DND-41 (cell line): ENCODE measurements at regions not wholly inside any gene's neighbourhood (a gene's known extent, or its start where the extent isn't known, plus 50 kb on each side); places are given as distances from the start of the nearest gene placed in this dataset.

Experiments
- ATAC-seq: fragments of 200-7000 bp; cut with Tn5 transposase; 3 replicates; pipeline ENCODE4 v1.9.1; 2021; ENCODE audit warnings: low read depth; ENCODE audit not compliant: insufficient read depth
- DNase-seq: peaks from one replicate; pipeline ENCODE4 v3.0.0-alpha.2; 2020
- H2AFZ ChIP-seq: 2 replicates; pipeline ENCODE4 v1.6.0; 2012; ENCODE audit warnings: low read depth, low read length
- H3K27ac ChIP-seq: 2 replicates; pipeline ENCODE4 v1.5.1; 2012; ENCODE audit warnings: low read length, inconsistent platforms
- H3K27me3 ChIP-seq: fragments of 200-600 bp; sonication (generic); 2 replicates; pipeline ENCODE4 v1.6.0; 2012; ENCODE audit warnings: low read length, mild to moderate bottlenecking, inconsistent platforms; ENCODE audit not compliant: insufficient read depth, poor library complexity
- H3K36me3 ChIP-seq: 2 replicates; pipeline ENCODE4 v1.5.1; 2012; ENCODE audit warnings: low read length, inconsistent platforms; ENCODE audit not compliant: insufficient read depth
- H3K4me1 ChIP-seq: 2 replicates; pipeline ENCODE4 v1.5.1; 2012; ENCODE audit warnings: mild to moderate bottlenecking, low read length; ENCODE audit not compliant: insufficient read depth
- H3K4me2 ChIP-seq: 2 replicates; pipeline ENCODE4 v1.6.0; 2012; ENCODE audit warnings: mild to moderate bottlenecking, moderate library complexity, low read length, inconsistent platforms; ENCODE audit not compliant: insufficient read depth
- H3K4me3 ChIP-seq, 2 experiments: fragments of 200-600 bp in 1 of 2; shearing (Covaris generic) in 1 of 2; 2 replicates each; pipeline ENCODE4 v1.5.1; 2012 to 2016; ENCODE audit warnings: inconsistent platforms in 2 of 2, low read length in 2 of 2, mild to moderate bottlenecking in 2 of 2, low read depth in 1 of 2, moderate library complexity in 1 of 2
- H3K79me2 ChIP-seq: 2 replicates; pipeline ENCODE4 v1.6.0; 2012; ENCODE audit warnings: low read length, inconsistent platforms; ENCODE audit not compliant: insufficient read depth
- H3K9ac ChIP-seq: 2 replicates; pipeline ENCODE4 v1.6.0; 2012; ENCODE audit warnings: low read depth, mild to moderate bottlenecking, inconsistent platforms, low read length, moderate library complexity
- H3K9me3 ChIP-seq: 2 replicates; pipeline ENCODE4 v1.5.1; 2012; ENCODE audit warnings: low read length, moderate library complexity, mild to moderate bottlenecking, inconsistent platforms; ENCODE audit not compliant: insufficient read depth, severe bottlenecking
- H4K20me1 ChIP-seq: 2 replicates; pipeline ENCODE4 v1.6.0; 2012; ENCODE audit warnings: low read length; ENCODE audit not compliant: insufficient read depth
- CTCF ChIP-seq: IDR thresholded peaks from 2 replicates; pipeline ENCODE4 v1.5.1; 2012; ENCODE audit warnings: borderline replicate concordance, low read length, moderate library complexity, mild to moderate bottlenecking; ENCODE audit not compliant: poor library complexity, severe bottlenecking; ENCODE audit errors: extremely low read depth
- EZH2 ChIP-seq: IDR thresholded peaks from 3 replicates; pipeline ENCODE4 v1.6.1; 2012; ENCODE audit warnings: borderline replicate concordance, low read depth, mild to moderate bottlenecking, moderate library complexity, low read length, inconsistent platforms; ENCODE audit not compliant: severe bottlenecking

DNA sequence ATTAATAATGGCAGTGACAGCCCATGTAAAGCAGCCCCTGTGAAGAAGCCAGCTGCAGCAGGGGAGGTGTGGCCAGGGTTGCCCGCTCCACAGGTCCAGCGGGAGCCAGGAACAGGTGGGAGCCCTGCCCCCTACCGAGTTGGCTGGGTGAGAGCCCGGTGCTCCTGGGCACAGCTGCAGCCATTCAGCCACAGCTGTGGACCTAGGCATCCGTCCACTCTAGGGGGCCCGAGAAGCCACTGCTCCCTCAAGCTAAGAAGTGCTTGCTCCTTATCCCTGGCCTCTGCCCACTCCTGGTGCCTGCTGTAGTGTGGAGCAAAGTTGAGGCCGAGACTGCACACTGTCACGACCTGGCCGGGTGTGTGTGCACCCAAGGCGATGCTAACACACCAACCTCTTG is 1469.0 kb downstream of the PCDH7 start:
- no peak for TF ChIP-seq CTCF
- no peak for TF ChIP-seq EZH2
- H3K36me3 ChIP-seq = no peaks in the 10 kb centered on the region
- H3K4me1 ChIP-seq = no peaks in the 10 kb centered on the region
- no peak overlapping the region for H2AFZ ChIP-seq
- no peak overlapping the region for H3K27ac ChIP-seq
- H3K9ac ChIP-seq = no peak overlapping the region
- peaks cover 8% of the 10 kb centered on the region for H3K9me3 ChIP-seq
- H4K20me1 ChIP-seq = no peaks in the 10 kb centered on the region
- H3K79me2 ChIP-seq = no peaks in the 10 kb centered on the region
- no peak overlapping the region for H3K4me2 ChIP-seq
- no peaks in the 10 kb centered on the region for H3K27me3 ChIP-seq
- DNase-seq = no peak
- H3K4me3 ChIP-seq = no peak overlapping the region
- no peak for ATAC-seq

DNA sequence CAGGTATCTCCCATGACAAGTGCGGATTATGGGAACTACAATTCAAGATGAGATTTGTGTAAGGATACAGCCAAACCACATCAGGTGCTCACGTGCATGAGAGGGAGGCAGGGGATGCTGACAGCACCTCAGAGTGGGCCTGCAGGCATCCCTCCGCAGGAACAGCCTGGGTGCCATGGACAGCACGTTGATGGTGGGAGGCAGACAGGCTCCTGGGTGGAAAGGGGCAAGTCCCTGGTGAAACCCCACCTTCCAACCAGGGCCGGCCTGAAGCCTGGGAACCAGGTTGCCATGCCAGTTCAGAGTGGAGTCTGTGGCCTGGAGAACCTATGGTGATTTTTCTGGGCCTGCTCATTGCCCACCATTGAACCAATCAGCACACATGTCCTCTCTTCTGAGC is 1469.6 kb downstream of the PCDH7 start:
- ATAC-seq (no peak), DNase-seq (no peak)
- Histone ChIP-seq H3K4me2 (no peak overlapping the region), H3K9me3 (peaks cover 8% of the 10 kb centered on the region), H3K9ac (no peak overlapping the region), H2AFZ (no peak overlapping the region), H4K20me1 (no peaks in the 10 kb centered on the region), H3K4me3 (no peak overlapping the region), H3K4me1 (no peaks in the 10 kb centered on the region), H3K27me3 (no peaks in the 10 kb centered on the region), H3K79me2 (no peaks in the 10 kb centered on the region), H3K36me3 (no peaks in the 10 kb centered on the region), H3K27ac (no peak overlapping the region)
- no peak for TF ChIP-seq EZH2
- TF ChIP-seq CTCF = no peak

- Histone ChIP-seq H3K9me3 (peaks cover 8% of the 10 kb centered on the region), H4K20me1 (no peaks in the 10 kb centered on the region), H3K4me2 (no peak overlapping the region), H3K27ac (no peak overlapping the region), H3K36me3 (no peaks in the 10 kb centered on the region), H2AFZ (no peak overlapping the region), H3K79me2 (no peaks in the 10 kb centered on the region), H3K9ac (no peak overlapping the region), H3K4me1 (no peaks in the 10 kb centered on the region), H3K4me3 (no peak overlapping the region), H3K27me3 (no peaks in the 10 kb centered on the region)
- TF ChIP-seq EZH2 (no peak), CTCF (no peak)
- no peak for DNase-seq
- no peak for ATAC-seq
Observed at GRCh38 chr4:32191961-32192360, 1471.8 kb downstream of the PCDH7 start.

GRCh38 chr4:32192363-32192762 is 1472.2 kb downstream of the PCDH7 start:
- H3K4me2 ChIP-seq = no peak overlapping the region
- H3K4me3 ChIP-seq = no peak overlapping the region
- no peak for DNase-seq
- H3K36me3 ChIP-seq = no peaks in the 10 kb centered on the region
- H3K9me3 ChIP-seq = peaks cover 8% of the 10 kb centered on the region
- H3K27ac ChIP-seq = no peak overlapping the region
- H3K27me3 ChIP-seq = no peaks in the 10 kb centered on the region
- no peaks in the 10 kb centered on the region for H3K4me1 ChIP-seq
- no peaks in the 10 kb centered on the region for H4K20me1 ChIP-seq
- H3K79me2 ChIP-seq = no peaks in the 10 kb centered on the region
- no peak for ATAC-seq
- no peak overlapping the region for H3K9ac ChIP-seq
- no peak for TF ChIP-seq CTCF
- no peak for TF ChIP-seq EZH2
- no peak overlapping the region for H2AFZ ChIP-seq
